Calu3 (cell line): ENCODE measurements at regions not wholly inside any gene's neighbourhood (a gene's known extent, or its start where the extent isn't known, plus 50 kb on each side); places are given as distances from the start of the nearest gene placed in this dataset.

Experiments used
- BruUV-seq: library from RNA; stranded (reverse); fragments of 400-500 nt; replicated peaks from 2 replicates; lab custom pipeline; 2021; lab: Mats Ljungman, UMichigan
- CTCF ChIA-PET: fragments of 300-600 bp; sonication (Branson Sonifier 250); formaldehyde crosslinking; loops from one replicate; lab custom pipeline; 2022; ENCODE audit warnings: antibody characterized with exemption; lab: Charles Lee
- DNase-seq: peaks from one replicate; pipeline ENCODE4 v3.0.0; 2022
- H3K27ac Mint-ChIP-seq: one replicate; pipeline ENCODE4 v1.8.0; 2022; ENCODE audit warnings: mixed read lengths; ENCODE audit not compliant: unreplicated experiment
- H3K27me3 Mint-ChIP-seq: one replicate; pipeline ENCODE4 v1.8.0; 2022; ENCODE audit warnings: mixed read lengths; ENCODE audit not compliant: unreplicated experiment
- H3K36me3 Mint-ChIP-seq: one replicate; pipeline ENCODE4 v1.8.0; 2022; ENCODE audit warnings: mild to moderate bottlenecking, moderate library complexity, mixed read lengths; ENCODE audit not compliant: insufficient read depth, unreplicated experiment
- H3K4me1 Mint-ChIP-seq: one replicate; pipeline ENCODE4 v1.8.0; 2022; ENCODE audit warnings: mild to moderate bottlenecking, low read depth, mixed read lengths; ENCODE audit not compliant: unreplicated experiment
- H3K4me3 Mint-ChIP-seq: one replicate; pipeline ENCODE4 v1.8.0; 2022; ENCODE audit warnings: mild to moderate bottlenecking, low read depth, moderate library complexity, mixed read lengths; ENCODE audit not compliant: unreplicated experiment
- H3K9me3 Mint-ChIP-seq: one replicate; pipeline ENCODE4 v1.8.0; 2022; ENCODE audit warnings: low read depth, mixed read lengths; ENCODE audit not compliant: unreplicated experiment
- CTCF ChIP-seq: fragments of 200-600 bp; IDR thresholded peaks from one replicate; pipeline ENCODE4 v1.8.0; 2022; ENCODE audit warnings: antibody characterized with exemption; ENCODE audit not compliant: unreplicated experiment
- intact Hi-C: fragments of 100-400 bp; cut with micrococcal nuclease; formaldehyde crosslinking; loops from one replicate; pipeline ENCODE4 v1.10.0; 2022; ENCODE audit not compliant: unreplicated experiment

GRCh38 chr5:156253130-156253529 is 73.8 kb upstream of the SGCD start:
- no peak for DNase-seq
- intact Hi-C loops: no loop called here
- H3K9me3 Mint-ChIP-seq: peaks cover 15% of the 10 kb centered on the region
- CTCF ChIA-PET: no interaction called here
- H3K27me3 Mint-ChIP-seq: no peaks in the 10 kb centered on the region
- no peak overlapping the region for H3K27ac Mint-ChIP-seq
- no peak overlapping the region for H3K4me3 Mint-ChIP-seq
- H3K36me3 Mint-ChIP-seq: no peaks in the 10 kb centered on the region
- H3K4me1 Mint-ChIP-seq: no peaks in the 10 kb centered on the region
- BruUV-seq: no TSS peak
- no peak for TF ChIP-seq CTCF

- intact Hi-C loops: no loop called here
- Mint-ChIP-seq H3K27ac (no peak overlapping the region), H3K9me3 (peaks cover 7% of the 10 kb centered on the region), H3K4me3 (no peak overlapping the region), H3K4me1 (no peaks in the 10 kb centered on the region), H3K27me3 (no peaks in the 10 kb centered on the region), H3K36me3 (no peaks in the 10 kb centered on the region)
- no TSS peak for BruUV-seq
- CTCF ChIA-PET: no interaction called here
- DNase-seq: no peak
- TF ChIP-seq CTCF: no peak
Measured at GRCh38 chr5:156254196-156254595, 72.8 kb upstream of the SGCD start.

GRCh38 chr5:156256642-156257041 is 70.3 kb upstream of the SGCD start:
- Mint-ChIP-seq H3K4me1 (no peaks in the 10 kb centered on the region), H3K4me3 (no peak overlapping the region), H3K9me3 (peaks cover 10% of the 10 kb centered on the region), H3K27me3 (no peaks in the 10 kb centered on the region), H3K27ac (no peak overlapping the region), H3K36me3 (no peaks in the 10 kb centered on the region)
- CTCF ChIA-PET: no interaction called here
- intact Hi-C loops: no loop called here
- BruUV-seq: no TSS peak
- DNase-seq: no peak
- TF ChIP-seq CTCF: no peak

GRCh38 chr5:156258934-156259333 is 68.0 kb upstream of the SGCD start:
- H3K27me3 Mint-ChIP-seq: no peaks in the 10 kb centered on the region
- DNase-seq: no peak
- CTCF ChIA-PET: no interaction called here
- no peaks in the 10 kb centered on the region for H3K36me3 Mint-ChIP-seq
- intact Hi-C loops: no loop called here
- BruUV-seq: no TSS peak
- H3K27ac Mint-ChIP-seq: no peak overlapping the region
- H3K9me3 Mint-ChIP-seq: peaks cover 12% of the 10 kb centered on the region
- no peak overlapping the region for H3K4me3 Mint-ChIP-seq
- H3K4me1 Mint-ChIP-seq: no peaks in the 10 kb centered on the region
- TF ChIP-seq CTCF: no peak
